Gastrocnemius medialis (tissue), 4 donors: ENCODE measurements at regions not wholly inside any gene's neighbourhood (a gene's known extent, or its start where the extent isn't known, plus 50 kb on each side); places are given as distances from the start of the nearest gene placed in this dataset.

Experiments used
- CTCF ChIP-seq, 5 experiments: fragments of 450-650 bp in 3 of 5; fragments of 200-600 bp in 2 of 5; sonication (generic) in 2 of 5; IDR thresholded peaks in 4 of 5; conservative IDR thresholded peaks in 1 of 5; 1 replicate in 4 of 5; 2 replicates in 1 of 5; pipeline ENCODE4 v1.5.1; 2016 to 2019; ENCODE audit warnings: antibody characterized with exemption in 5 of 5, mild to moderate bottlenecking in 3 of 5, moderate library complexity in 3 of 5
- POLR2A ChIP-seq, 2 donors: fragments of 450-650 bp; IDR thresholded peaks; one replicate each; pipeline ENCODE4 v1.6.1; 2017; ENCODE audit warnings: antibody characterized with exemption in 2 of 2, mild to moderate bottlenecking in 2 of 2, moderate library complexity in 2 of 2

GRCh38 chr6:154917941-154918340 lies 77.2 kb upstream of the TIAM2 start:
- no peak for TF ChIP-seq POLR2A (IDR thresholded peaks at IDR 0.05)
- no peak for TF ChIP-seq CTCF (IDR thresholded peaks at IDR 0.05 in 4 of 5, conservative IDR thresholded peaks at IDR 0.05 in 1 of 5)
